ENCODE measurements at regions not wholly inside any gene's neighbourhood (a gene's known extent, or its start where the extent isn't known, plus 50 kb on each side); places are given as distances from the start of the nearest gene placed in this dataset.
"Not testable (repeated sequence)": the region's sequence is repeated elsewhere in the genome, so short reads cannot be mapped to it uniquely, and the experiment has no call there.

DNA sequence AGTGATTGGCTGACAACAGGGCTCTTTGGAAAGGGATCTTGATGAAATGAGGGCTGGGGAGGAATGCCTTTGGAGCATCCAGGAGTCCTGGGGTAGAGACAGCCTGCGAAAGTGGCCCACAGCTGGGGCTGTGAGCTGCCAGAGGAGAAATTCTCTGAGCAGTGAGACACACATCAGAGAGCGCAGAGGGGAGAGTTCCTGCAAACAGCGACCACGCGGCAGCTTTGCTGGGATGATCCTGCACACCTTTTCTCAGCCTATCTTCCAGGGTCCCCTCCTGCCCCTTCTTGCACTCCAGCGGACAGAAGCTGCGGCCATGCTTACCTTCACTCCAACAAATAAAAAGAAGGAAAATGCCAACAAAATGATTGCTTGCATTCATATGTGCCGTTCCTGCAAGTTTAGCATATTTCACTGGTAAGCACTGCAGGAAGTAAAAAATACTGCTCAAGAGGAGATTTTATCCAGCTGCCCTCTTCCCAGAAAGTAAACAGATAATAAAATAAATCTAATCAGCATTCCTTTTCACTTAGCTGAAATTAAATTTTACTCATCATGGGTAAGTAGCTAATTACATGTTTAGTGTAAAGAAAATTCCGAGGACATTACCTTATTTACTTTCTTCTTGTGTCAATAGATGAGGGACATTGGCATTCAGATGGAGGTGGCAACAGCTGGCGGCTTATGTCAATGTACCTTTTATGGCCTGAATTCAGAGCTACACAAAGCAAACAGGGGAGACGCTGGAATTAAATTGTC, 339.9 kb upstream of the ARID1B start:
- no peak for DNase-seq
- in situ Hi-C loops (cut with MboI; ENCODE audit: low pct_unique_long_range_greater_than_20kb, low sequenced_read_pairs): no loop called here

DNA sequence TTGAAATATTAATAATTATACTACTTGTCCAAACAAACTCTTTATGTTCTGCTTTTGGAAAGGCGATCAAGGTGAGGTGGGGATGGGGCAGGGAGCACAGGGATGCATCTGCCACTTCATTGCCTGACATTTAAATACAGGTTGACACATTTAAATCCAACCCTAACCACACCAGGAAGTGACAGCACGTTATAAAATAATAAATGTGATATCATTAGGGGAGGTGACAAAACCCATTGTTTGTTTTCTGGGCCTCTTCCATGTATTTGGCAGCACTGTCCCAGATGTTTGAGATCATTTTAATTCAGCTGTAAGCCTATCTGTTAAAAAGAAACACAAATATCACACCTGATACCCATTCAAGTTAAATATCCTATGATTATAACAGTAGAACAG, 342.4 kb upstream of the ARID1B start:
- no peak for DNase-seq
- in situ Hi-C loops (cut with MboI; ENCODE audit: low pct_unique_long_range_greater_than_20kb, low sequenced_read_pairs): no loop called here

GRCh38 chr6:156434049-156434794, 343.0 kb upstream of the ARID1B start:
- in situ Hi-C loops (cut with MboI; ENCODE audit: low pct_unique_long_range_greater_than_20kb, low sequenced_read_pairs): no loop called here
- no peak for DNase-seq

DNA sequence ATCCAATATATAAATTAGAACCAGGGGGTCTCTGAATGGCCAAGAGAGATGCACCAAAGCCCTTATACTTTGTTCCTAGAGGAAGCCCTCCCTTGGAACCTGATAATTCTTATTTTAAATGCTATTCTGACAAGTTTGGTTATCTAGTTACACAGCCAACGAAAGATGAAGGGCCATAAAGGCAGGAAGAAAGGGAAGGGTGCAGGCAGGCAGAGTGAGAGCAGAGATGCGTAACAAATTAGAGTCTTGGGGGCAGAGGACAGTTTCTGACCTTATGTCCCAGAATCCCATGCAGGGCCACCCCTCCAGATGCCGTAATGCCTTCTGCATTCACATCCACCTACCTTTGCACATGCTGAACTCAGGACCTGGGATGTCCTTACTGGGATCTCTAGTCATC, 344.6 kb upstream of the ARID1B start:
- in situ Hi-C loops (cut with MboI; ENCODE audit: low pct_unique_long_range_greater_than_20kb, low sequenced_read_pairs): no loop called here
- no peak for DNase-seq

DNA sequence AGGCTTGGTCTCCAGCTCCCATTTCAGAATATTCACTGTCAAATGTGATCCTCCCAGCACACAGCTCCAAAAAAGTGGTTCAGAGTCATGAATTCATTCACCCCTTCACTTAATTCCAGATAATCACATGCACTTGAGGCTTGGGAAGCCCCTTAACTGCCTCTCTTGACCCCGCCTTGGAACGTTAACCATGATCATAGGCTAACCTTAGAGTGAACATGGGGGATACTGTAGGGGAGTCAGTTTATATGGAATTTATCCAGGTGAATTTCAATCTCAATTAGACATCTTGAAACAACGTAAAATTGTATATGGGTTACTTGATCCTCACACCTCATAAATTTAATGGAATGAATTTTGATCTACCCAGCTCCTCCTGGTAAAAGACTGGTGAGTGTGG, 346.8 kb upstream of the ARID1B start:
- DNase-seq: no peak
- in situ Hi-C loops (cut with MboI; ENCODE audit: low pct_unique_long_range_greater_than_20kb, low sequenced_read_pairs): no loop called here

DNA sequence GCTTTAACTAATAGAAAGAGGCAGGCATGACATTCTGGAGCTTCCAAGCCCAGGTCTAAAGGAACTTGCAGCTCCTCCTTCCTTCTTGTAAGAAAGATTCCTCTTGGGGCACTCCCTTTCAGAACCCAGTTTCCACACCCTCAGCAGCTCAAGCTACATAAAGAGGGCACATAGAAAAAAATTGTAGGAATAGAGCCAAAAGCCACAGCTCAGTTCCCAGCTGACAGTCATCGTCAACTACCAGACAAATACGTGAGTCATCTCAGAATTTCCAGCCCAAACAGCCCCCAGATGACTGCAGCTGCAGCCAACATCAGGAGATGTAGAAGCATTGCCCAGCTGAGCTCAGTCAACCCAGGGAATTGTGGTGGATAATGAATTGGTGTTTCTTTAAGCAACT, 349.8 kb upstream of the ARID1B start:
- no peak for DNase-seq
- in situ Hi-C loops (cut with MboI; ENCODE audit: low pct_unique_long_range_greater_than_20kb, low sequenced_read_pairs): no loop called here

DNA sequence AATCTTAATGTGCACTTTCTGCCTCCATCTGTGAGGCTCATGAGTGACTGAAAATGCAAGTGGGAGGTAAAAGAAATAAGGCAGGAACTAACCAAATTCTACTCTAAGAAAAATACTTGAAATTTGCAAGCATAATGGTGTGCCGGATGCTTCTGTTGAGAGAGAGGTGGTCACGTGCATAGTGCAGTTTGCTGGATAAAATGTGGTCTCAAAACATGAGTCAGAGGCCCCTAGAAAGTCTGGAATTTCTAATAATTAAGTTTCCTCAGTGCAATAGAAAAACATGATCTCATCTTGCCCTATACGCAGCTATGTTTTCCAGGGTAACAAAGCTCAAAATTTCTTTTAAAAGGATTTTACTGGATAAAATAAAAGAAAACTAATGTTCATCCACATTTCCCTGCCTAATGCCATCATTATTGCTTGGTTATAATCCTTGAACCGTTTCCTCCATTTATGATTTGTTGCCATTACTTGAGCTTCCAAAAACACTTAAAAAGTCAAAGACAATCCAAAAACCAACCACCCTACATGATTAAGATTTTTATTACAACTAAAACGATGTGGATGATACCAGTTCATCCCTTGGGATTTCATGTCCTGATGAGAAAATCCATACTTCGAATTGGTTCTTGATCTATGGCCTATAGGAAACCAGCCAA, 351.7 kb upstream of the ARID1B start:
- DNase-seq: no peak
- in situ Hi-C loops (cut with MboI; ENCODE audit: low pct_unique_long_range_greater_than_20kb, low sequenced_read_pairs): no loop called here

GRCh38 chr6:156423829-156424228, 353.3 kb upstream of the ARID1B start:
- DNase-seq: peak; percentile 60
- in situ Hi-C loops (cut with MboI; ENCODE audit: low pct_unique_long_range_greater_than_20kb, low sequenced_read_pairs): no loop called here

GRCh38 chr6:156423075-156423474, 354.1 kb upstream of the ARID1B start:
- peak; percentile 39 for DNase-seq
- in situ Hi-C loops (cut with MboI; ENCODE audit: low pct_unique_long_range_greater_than_20kb, low sequenced_read_pairs): no loop called here

- in situ Hi-C loops (cut with MboI; ENCODE audit: low pct_unique_long_range_greater_than_20kb, low sequenced_read_pairs): no loop called here
- no peak for DNase-seq
These were observed 355.2 kb upstream of the ARID1B start for GRCh38 chr6:156421933-156422332.

GRCh38 chr6:156421301-156421700, 355.9 kb upstream of the ARID1B start:
- peak; percentile 7 for DNase-seq
- in situ Hi-C loops (cut with MboI; ENCODE audit: low pct_unique_long_range_greater_than_20kb, low sequenced_read_pairs): not testable (repeated sequence)

- in situ Hi-C loops (cut with MboI; ENCODE audit: low pct_unique_long_range_greater_than_20kb, low sequenced_read_pairs): no loop called here
- DNase-seq: no peak
These were observed 356.8 kb upstream of the ARID1B start for GRCh38 chr6:156420172-156420993.

GRCh38 chr6:156419594-156419993, 357.6 kb upstream of the ARID1B start:
- no peak for DNase-seq
- in situ Hi-C loops (cut with MboI; ENCODE audit: low pct_unique_long_range_greater_than_20kb, low sequenced_read_pairs): no loop called here

DNA sequence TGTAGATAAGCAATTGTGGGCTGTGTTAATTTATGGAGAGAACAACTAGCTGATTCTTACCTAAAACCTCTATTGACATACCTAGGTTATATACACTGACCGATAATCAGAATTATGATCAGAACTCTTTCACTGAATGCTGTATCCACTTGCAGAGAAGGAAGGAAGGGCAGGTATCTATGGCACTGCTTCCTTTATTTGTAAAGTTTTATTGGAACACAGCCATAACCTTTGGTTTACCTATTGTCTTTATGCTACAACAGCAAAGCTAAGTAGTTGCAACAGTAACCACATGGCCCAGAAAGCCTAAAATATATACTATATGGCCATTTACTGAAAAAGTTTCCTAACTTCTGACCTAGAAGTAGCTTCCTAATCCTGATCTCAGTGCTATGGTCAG, 358.9 kb upstream of the ARID1B start:
- DNase-seq: no peak
- in situ Hi-C loops (cut with MboI; ENCODE audit: low pct_unique_long_range_greater_than_20kb, low sequenced_read_pairs): no loop called here

- DNase-seq: no peak
- in situ Hi-C loops (cut with MboI; ENCODE audit: low pct_unique_long_range_greater_than_20kb, low sequenced_read_pairs): no loop called here
These were observed 360.8 kb upstream of the ARID1B start for GRCh38 chr6:156416391-156416790.

DNA sequence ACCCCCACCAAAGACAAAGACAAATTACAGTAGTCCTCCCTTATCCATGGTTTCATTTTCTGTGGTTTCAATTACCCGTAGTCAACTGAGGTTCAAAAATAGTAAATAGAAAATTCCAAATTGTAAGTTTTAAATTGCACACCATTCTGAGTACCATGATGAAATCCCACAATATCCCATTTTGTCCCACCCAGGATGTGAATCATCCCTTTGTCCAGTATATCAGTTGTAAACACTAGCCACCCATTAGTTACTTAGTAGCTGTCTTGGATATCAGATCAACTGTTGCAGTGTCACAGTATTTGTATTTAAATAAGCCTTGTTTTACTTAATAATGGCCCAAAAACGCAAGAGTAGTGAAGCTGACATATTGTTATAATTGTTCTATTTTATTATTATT, 364.0 kb upstream of the ARID1B start:
- in situ Hi-C loops (cut with MboI; ENCODE audit: low pct_unique_long_range_greater_than_20kb, low sequenced_read_pairs): no loop called here
- no peak for DNase-seq

GRCh38 chr6:156410649-156411048, 366.5 kb upstream of the ARID1B start:
- in situ Hi-C loops (cut with MboI; ENCODE audit: low pct_unique_long_range_greater_than_20kb, low sequenced_read_pairs): no loop called here
- no peak for DNase-seq

DNA sequence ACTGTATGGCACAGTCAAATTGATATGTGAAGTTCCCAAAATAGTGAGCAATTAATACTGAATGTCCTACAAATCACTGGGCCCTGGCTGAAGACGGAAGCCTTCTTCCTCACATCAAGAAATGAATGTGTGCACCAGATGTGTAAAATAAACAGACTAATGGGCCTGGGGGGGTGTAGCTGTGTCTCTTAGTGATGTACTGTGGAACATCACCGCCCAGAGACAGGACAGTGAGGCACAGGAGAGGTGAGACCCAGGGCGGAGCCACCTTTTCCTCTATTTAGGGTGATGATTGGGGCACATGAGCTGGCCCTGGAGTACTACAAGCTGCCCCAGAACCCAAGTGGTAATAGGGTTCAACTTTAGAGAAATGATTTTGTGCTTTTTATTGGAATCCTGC, 368.5 kb upstream of the ARID1B start:
- DNase-seq: no peak
- in situ Hi-C loops (cut with MboI; ENCODE audit: low pct_unique_long_range_greater_than_20kb, low sequenced_read_pairs): no loop called here

GRCh38 chr6:156407334-156407733, 369.8 kb upstream of the ARID1B start:
- no peak for DNase-seq
- in situ Hi-C loops (cut with MboI; ENCODE audit: low pct_unique_long_range_greater_than_20kb, low sequenced_read_pairs): no loop called here

GRCh38 chr6:156406688-156407087, 370.5 kb upstream of the ARID1B start:
- in situ Hi-C loops (cut with MboI; ENCODE audit: low pct_unique_long_range_greater_than_20kb, low sequenced_read_pairs): no loop called here

More at GRCh38 chr6:156406688-156407087, 370.5 kb upstream of the ARID1B start:
- no peak for DNase-seq

All from KBM-7 (cell line).